Neuronal stem cell (in vitro differentiated cells): ENCODE measurements at regions not wholly inside any gene's neighbourhood (a gene's known extent, or its start where the extent isn't known, plus 50 kb on each side); places are given as distances from the start of the nearest gene placed in this dataset.

Experiments used
- DNase-seq: peaks from one replicate; pipeline ENCODE4 v3.0.0-alpha.2; 2013; ENCODE audit warnings: low spot score
- H2AFZ ChIP-seq: one replicate; pipeline ENCODE4 v1.6.1; 2013; ENCODE audit warnings: mild to moderate bottlenecking, low read length, inconsistent platforms
- H2AK5ac ChIP-seq: 2 replicates; pipeline ENCODE4 v1.6.1; 2013; ENCODE audit warnings: low read depth, mild to moderate bottlenecking, inconsistent platforms, low read length, moderate library complexity, mixed read lengths
- H2BK120ac ChIP-seq: 2 replicates; pipeline ENCODE4 v1.6.1; 2013; ENCODE audit warnings: low read depth, mild to moderate bottlenecking, inconsistent platforms, low read length, moderate library complexity, mixed read lengths
- H2BK12ac ChIP-seq: one replicate; pipeline ENCODE4 v1.6.1; 2013; ENCODE audit warnings: low read length, inconsistent platforms
- H2BK15ac ChIP-seq: 2 replicates; pipeline ENCODE4 v1.6.1; 2013; ENCODE audit warnings: mild to moderate bottlenecking, low read length, inconsistent platforms, mixed read lengths
- H2BK5ac ChIP-seq: one replicate; pipeline ENCODE4 v1.6.1; 2013; ENCODE audit warnings: inconsistent platforms, mild to moderate bottlenecking, low read length, moderate library complexity
- H3K14ac ChIP-seq: one replicate; pipeline ENCODE4 v1.6.1; 2013; ENCODE audit warnings: low read length, inconsistent platforms
- H3K18ac ChIP-seq: 2 replicates; pipeline ENCODE4 v1.6.1; 2013; ENCODE audit warnings: low read length, inconsistent platforms
- H3K23ac ChIP-seq: 2 replicates; pipeline ENCODE4 v1.6.1; 2013; ENCODE audit warnings: low read depth, mild to moderate bottlenecking, mixed read lengths, low read length, inconsistent platforms; ENCODE audit not compliant: poor library complexity
- H3K27ac ChIP-seq: replicated peaks from 3 replicates; pipeline ENCODE4 v1.5.1; 2013; ENCODE audit warnings: low read length, inconsistent platforms
- H3K27me3 ChIP-seq, 3 experiments: 2 replicates each; pipeline ENCODE4 v1.6.1; 2013; ENCODE audit warnings: low read length in 3 of 3, mild to moderate bottlenecking in 2 of 3, inconsistent platforms in 1 of 3, low read depth in 1 of 3, mixed read lengths in 1 of 3, moderate library complexity in 1 of 3; ENCODE audit not compliant: control insufficient read depth in 3 of 3, insufficient read depth in 3 of 3
- H3K36me3 ChIP-seq, 2 donors: replicated peaks in 1 of 2; 2 replicates each; pipeline ENCODE4 v1.6.1; 2013; ENCODE audit warnings: low read length in 2 of 2; ENCODE audit not compliant: control insufficient read depth in 2 of 2, insufficient read depth in 2 of 2
- H3K4ac ChIP-seq: 2 replicates; pipeline ENCODE4 v1.6.1; 2013; ENCODE audit warnings: inconsistent platforms, mild to moderate bottlenecking, low read length, moderate library complexity
- H3K4me1 ChIP-seq, 2 donors: 1 replicate in 1 of 2; 2 replicates in 1 of 2; pipeline ENCODE4 v1.6.1; 2013; ENCODE audit warnings: low read length in 2 of 2, low read depth in 1 of 2; ENCODE audit not compliant: control insufficient read depth in 2 of 2, insufficient read depth in 1 of 2
- H3K4me2 ChIP-seq: one replicate; pipeline ENCODE4 v1.6.1; 2013; ENCODE audit warnings: mild to moderate bottlenecking, low read length, inconsistent platforms; ENCODE audit not compliant: insufficient read depth, poor library complexity, severe bottlenecking
- H3K4me3 ChIP-seq, 2 donors: 2 replicates each; pipeline ENCODE4 v1.5.1; 2013; ENCODE audit warnings: low read length in 2 of 2, mild to moderate bottlenecking in 2 of 2, inconsistent platforms in 1 of 2, moderate library complexity in 1 of 2
- H3K79me1 ChIP-seq: one replicate; pipeline ENCODE4 v1.6.1; 2013; ENCODE audit warnings: low read depth, mild to moderate bottlenecking, inconsistent platforms, low read length, moderate library complexity
- H3K9ac ChIP-seq: one replicate; pipeline ENCODE4 v1.6.1; 2013; ENCODE audit warnings: mild to moderate bottlenecking, low read depth, low read length, inconsistent platforms; ENCODE audit not compliant: poor library complexity
- H3K9me3 ChIP-seq, 2 donors: replicated peaks in 1 of 2; 2 replicates each; pipeline versions ENCODE3 to v1.6.1; 2013; ENCODE audit warnings: low read length in 2 of 2, mild to moderate bottlenecking in 2 of 2, inconsistent platforms in 1 of 2, low read depth in 1 of 2, mixed read lengths in 1 of 2, moderate library complexity in 1 of 2; ENCODE audit not compliant: control insufficient read depth in 2 of 2, insufficient read depth in 1 of 2
- H4K8ac ChIP-seq: one replicate; pipeline ENCODE4 v1.6.1; 2013; ENCODE audit warnings: low read depth, mild to moderate bottlenecking, inconsistent platforms, low read length, moderate library complexity
- H4K91ac ChIP-seq: one replicate; pipeline ENCODE4 v1.6.1; 2013; ENCODE audit warnings: low read length, low read depth, mild to moderate bottlenecking, inconsistent platforms; ENCODE audit not compliant: poor library complexity
- WGBS, 2 donors: extraction: QIAGEN DNeasy Blood & Tissue Kit; methylation state at CpG; one replicate each; pipeline ENCODE4 v1.1.7; 2013; ENCODE audit warnings: missing lambda C conversion rate in 2 of 2, mixed read lengths in 1 of 2; ENCODE audit not compliant: insufficient read length in 2 of 2, insufficient replicate concordance in 1 of 2; ENCODE audit errors: extremely low coverage in 2 of 2; 5-methylcytosine and 5-hydroxymethylcytosine counted together

- no peak for DNase-seq
- Histone ChIP-seq H2BK15ac (no peak overlapping the region), H3K9me3 (no peaks in the 10 kb centered on the region), H3K36me3 (no peaks in the 10 kb centered on the region), H3K18ac (no peak overlapping the region), H3K14ac (no peak overlapping the region), H4K91ac (no peak overlapping the region), H2AK5ac (no peak overlapping the region), H3K9ac (no peak overlapping the region), H3K4me1 (no peaks in the 10 kb centered on the region), H2BK5ac (no peak overlapping the region), H3K27ac (no peak overlapping the region), H3K79me1 (no peaks in the 10 kb centered on the region), H3K4me2 (no peak overlapping the region), H2BK12ac (no peak overlapping the region), H3K23ac (no peak overlapping the region), H3K4me3 (no peak overlapping the region), H3K4ac (no peak overlapping the region), H4K8ac (no peak overlapping the region), H2BK120ac (no peak overlapping the region), H2AFZ (no peak overlapping the region), H3K27me3 (no peaks in the 10 kb centered on the region)
- no CpG with 5 or more reads among the region's 3 CpGs for WGBS, 2 donors
Measured at GRCh38 chr3:152628496-152628895, 206.4 kb upstream of the P2RY1 start.

DNA sequence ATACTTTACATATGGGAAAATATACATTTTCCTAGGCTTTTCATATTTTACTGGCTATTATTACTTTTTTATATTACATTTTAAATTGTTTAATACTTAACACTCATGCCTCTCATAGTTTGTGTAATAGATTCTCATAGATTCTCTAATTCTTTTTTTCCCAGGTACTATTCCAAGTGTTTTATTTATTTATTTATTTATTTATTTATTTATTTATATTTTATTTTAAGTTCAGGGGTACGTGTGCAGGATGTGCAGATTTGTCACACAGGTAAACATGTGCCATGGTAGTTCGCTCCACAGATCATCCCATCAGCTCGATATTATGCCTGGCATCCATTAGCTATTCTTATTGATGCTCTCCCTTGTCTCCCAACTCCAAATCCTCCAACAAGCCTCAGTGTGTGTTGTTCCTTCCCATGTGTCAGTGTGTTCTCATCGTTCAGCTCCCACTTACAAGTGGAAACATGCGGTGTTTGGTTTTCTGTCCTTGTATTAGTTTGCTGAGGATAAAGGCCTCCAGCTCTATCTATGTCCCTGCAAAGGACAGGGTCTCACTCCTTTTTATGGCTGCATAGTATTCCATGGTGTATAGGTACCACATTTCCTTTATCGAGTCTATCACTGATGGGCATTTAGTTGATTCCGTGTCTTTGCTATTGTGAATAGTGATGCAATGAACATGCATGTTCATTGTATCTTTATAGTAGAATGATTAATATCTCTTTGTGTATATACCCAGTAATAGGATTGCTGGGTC lies 205.4 kb upstream of the P2RY1 start:
- Histone ChIP-seq H3K36me3 (no peaks in the 10 kb centered on the region), H2AK5ac (no peak overlapping the region), H3K79me1 (no peaks in the 10 kb centered on the region), H2BK120ac (no peak overlapping the region), H3K4me3 (no peak overlapping the region), H3K4me1 (no peaks in the 10 kb centered on the region), H3K27me3 (no peaks in the 10 kb centered on the region), H3K18ac (no peak overlapping the region), H2BK12ac (no peak overlapping the region), H3K27ac (no peak overlapping the region), H3K9ac (no peak overlapping the region), H4K8ac (no peak overlapping the region), H3K14ac (no peak overlapping the region), H3K9me3 (no peaks in the 10 kb centered on the region), H2BK5ac (no peak overlapping the region), H4K91ac (no peak overlapping the region), H3K4ac (no peak overlapping the region), H2AFZ (no peak overlapping the region), H3K23ac (no peak overlapping the region), H3K4me2 (no peak overlapping the region), H2BK15ac (no peak overlapping the region)
- DNase-seq: no peak
- WGBS, 2 donors: no CpG with 5 or more reads among the region's 7 CpGs

DNA sequence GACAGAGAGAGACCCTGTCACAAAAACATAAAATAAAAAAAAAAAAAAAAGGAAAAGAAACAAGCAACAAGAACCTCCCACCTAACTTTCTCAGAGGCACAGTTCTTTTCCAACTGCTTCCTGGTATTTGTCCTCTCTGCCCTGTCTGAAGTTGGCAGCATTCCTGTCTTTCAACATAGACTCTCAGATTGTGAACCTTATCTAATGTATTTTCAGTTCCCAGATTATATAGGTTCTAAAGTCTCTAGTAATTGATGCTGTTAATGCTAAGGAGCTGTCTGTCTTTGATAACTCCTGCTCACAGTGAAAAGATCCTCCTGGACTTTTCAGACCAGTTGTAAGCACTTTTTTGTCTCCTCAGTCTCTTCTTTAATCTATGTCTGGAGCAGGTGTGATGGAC lies 199.5 kb upstream of the P2RY1 start:
- no peak for DNase-seq
- no peaks in the 10 kb centered on the region for H3K79me1 ChIP-seq
- no peak overlapping the region for H3K14ac ChIP-seq
- no peak overlapping the region for H2BK15ac ChIP-seq
- H3K4me3 ChIP-seq: no peak overlapping the region
- H4K91ac ChIP-seq: no peak overlapping the region
- H3K18ac ChIP-seq: no peak overlapping the region
- no peak overlapping the region for H2BK12ac ChIP-seq
- peak overlapping the region; percentile 22 for H2AFZ ChIP-seq
- H2BK5ac ChIP-seq: no peak overlapping the region
- H3K27ac ChIP-seq: no peak overlapping the region
- H2BK120ac ChIP-seq: no peak overlapping the region
- H3K27me3 ChIP-seq: no peaks in the 10 kb centered on the region
- H3K4me1 ChIP-seq: no peaks in the 10 kb centered on the region
- no peaks in the 10 kb centered on the region for H3K36me3 ChIP-seq
- H4K8ac ChIP-seq: no peak overlapping the region
- no peaks in the 10 kb centered on the region for H3K9me3 ChIP-seq
- no peak overlapping the region for H3K23ac ChIP-seq
- no peak overlapping the region for H3K4me2 ChIP-seq
- no peak overlapping the region for H3K9ac ChIP-seq
- H2AK5ac ChIP-seq: no peak overlapping the region
- H3K4ac ChIP-seq: no peak overlapping the region

DNA sequence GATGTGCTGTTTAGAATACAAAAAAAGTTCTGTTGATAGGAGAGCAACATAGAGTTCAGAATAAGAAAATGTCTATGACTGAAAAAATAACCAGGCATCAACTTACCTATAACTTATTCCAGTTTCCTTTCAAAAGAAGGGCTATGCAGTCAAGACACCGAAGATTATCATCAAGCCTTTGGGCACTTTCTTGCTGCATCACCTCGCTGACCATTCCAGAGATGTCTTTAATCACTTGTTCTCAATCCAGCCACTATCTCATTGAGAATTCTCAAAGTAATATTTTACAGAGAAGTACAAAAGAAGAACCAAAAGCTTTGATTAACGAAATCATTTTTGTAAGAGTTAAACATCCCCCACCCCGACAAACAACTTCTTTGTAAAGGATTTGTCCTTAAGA lies 198.3 kb upstream of the P2RY1 start:
- Histone ChIP-seq H2BK5ac (no peak overlapping the region), H2BK120ac (no peak overlapping the region), H4K8ac (no peak overlapping the region), H4K91ac (no peak overlapping the region), H3K23ac (no peak overlapping the region), H2BK12ac (no peak overlapping the region), H3K18ac (no peak overlapping the region), H3K4ac (no peak overlapping the region), H3K4me1 (no peaks in the 10 kb centered on the region), H3K4me3 (no peak overlapping the region), H2AFZ (no peak overlapping the region), H3K36me3 (no peaks in the 10 kb centered on the region), H3K9ac (no peak overlapping the region), H3K27me3 (no peaks in the 10 kb centered on the region), H3K79me1 (no peaks in the 10 kb centered on the region), H3K9me3 (no peaks in the 10 kb centered on the region), H2AK5ac (no peak overlapping the region), H3K27ac (no peak overlapping the region), H2BK15ac (no peak overlapping the region), H3K14ac (no peak overlapping the region), H3K4me2 (no peak overlapping the region)
- no CpG with 5 or more reads among the region's 4 CpGs for WGBS, 2 donors
- DNase-seq: no peak
